DND-41 (cell line): ENCODE measurements at regions not wholly inside any gene's neighbourhood (a gene's known extent, or its start where the extent isn't known, plus 50 kb on each side); places are given as distances from the start of the nearest gene placed in this dataset.

ENCODE experiments used
- EZH2 ChIP-seq: IDR thresholded peaks from 3 replicates; pipeline ENCODE4 v1.6.1; 2012; ENCODE audit warnings: borderline replicate concordance, low read depth, mild to moderate bottlenecking, moderate library complexity, low read length, inconsistent platforms; ENCODE audit not compliant: severe bottlenecking
- TF ChIP-seq, protein P1 (sequence below): IDR thresholded peaks from 2 replicates; pipeline ENCODE4 v1.5.1; 2012; ENCODE audit warnings: borderline replicate concordance, low read length, moderate library complexity, mild to moderate bottlenecking; ENCODE audit not compliant: poor library complexity, severe bottlenecking; ENCODE audit errors: extremely low read depth

DNA sequence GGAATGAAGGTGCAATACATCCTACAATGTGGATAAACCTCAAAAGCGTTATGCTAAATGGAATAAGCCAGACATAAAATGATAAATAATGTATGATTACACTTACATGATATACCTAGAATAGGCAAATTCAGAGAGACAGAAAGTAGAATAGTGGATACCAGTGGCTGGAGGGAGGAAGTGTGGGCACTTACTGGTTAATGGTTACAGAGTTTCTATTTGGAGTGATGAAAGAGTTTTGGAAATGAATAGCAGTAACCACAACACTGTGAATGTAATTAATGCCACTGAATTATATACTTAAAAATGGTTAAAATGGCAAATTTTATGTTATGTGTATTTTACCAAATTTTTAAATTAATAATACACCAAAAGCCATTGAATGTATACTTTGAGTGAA, 71.4 kb upstream of the CST7 start:
- TF ChIP-seq, protein P1, sequence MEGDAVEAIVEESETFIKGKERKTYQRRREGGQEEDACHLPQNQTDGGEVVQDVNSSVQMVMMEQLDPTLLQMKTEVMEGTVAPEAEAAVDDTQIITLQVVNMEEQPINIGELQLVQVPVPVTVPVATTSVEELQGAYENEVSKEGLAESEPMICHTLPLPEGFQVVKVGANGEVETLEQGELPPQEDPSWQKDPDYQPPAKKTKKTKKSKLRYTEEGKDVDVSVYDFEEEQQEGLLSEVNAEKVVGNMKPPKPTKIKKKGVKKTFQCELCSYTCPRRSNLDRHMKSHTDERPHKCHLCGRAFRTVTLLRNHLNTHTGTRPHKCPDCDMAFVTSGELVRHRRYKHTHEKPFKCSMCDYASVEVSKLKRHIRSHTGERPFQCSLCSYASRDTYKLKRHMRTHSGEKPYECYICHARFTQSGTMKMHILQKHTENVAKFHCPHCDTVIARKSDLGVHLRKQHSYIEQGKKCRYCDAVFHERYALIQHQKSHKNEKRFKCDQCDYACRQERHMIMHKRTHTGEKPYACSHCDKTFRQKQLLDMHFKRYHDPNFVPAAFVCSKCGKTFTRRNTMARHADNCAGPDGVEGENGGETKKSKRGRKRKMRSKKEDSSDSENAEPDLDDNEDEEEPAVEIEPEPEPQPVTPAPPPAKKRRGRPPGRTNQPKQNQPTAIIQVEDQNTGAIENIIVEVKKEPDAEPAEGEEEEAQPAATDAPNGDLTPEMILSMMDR, result no peak
- TF ChIP-seq EZH2, result no peak
